Skeletal muscle tissue (tissue), 3 donors: ENCODE measurements at regions not wholly inside any gene's neighbourhood (a gene's known extent, or its start where the extent isn't known, plus 50 kb on each side); places are given as distances from the start of the nearest gene placed in this dataset.
A peak's percentile ranks its signal among the peaks of the same experiment; 100 is the strongest.

Experiments
- H3K27ac ChIP-seq: one replicate; pipeline ENCODE4 v1.7.0; 2013; ENCODE audit warnings: mild to moderate bottlenecking, low read depth, low read length, inconsistent platforms
- H3K27me3 ChIP-seq, 3 donors: one replicate each; pipeline ENCODE4 v1.7.0; 2013; ENCODE audit warnings: low read length in 3 of 3; ENCODE audit not compliant: control insufficient read depth in 3 of 3, insufficient read depth in 3 of 3
- H3K36me3 ChIP-seq, 3 donors: one replicate each; pipeline ENCODE4 v1.7.0; 2013; ENCODE audit warnings: low read length in 3 of 3; ENCODE audit not compliant: control insufficient read depth in 3 of 3, insufficient read depth in 3 of 3
- H3K4me1 ChIP-seq, 3 donors: one replicate each; pipeline ENCODE4 v1.7.0; 2013; ENCODE audit warnings: low read length in 3 of 3, mild to moderate bottlenecking in 3 of 3; ENCODE audit not compliant: control insufficient read depth in 3 of 3, insufficient read depth in 3 of 3
- H3K4me3 ChIP-seq, 3 donors: one replicate each; pipeline ENCODE4 v1.7.0; 2013; ENCODE audit warnings: low read length in 3 of 3
- H3K9ac ChIP-seq, 3 donors: one replicate each; pipeline ENCODE4 v1.7.0; 2013; ENCODE audit warnings: low read length in 3 of 3, mild to moderate bottlenecking in 3 of 3, moderate library complexity in 2 of 3, low read depth in 1 of 3
- H3K9me3 ChIP-seq, 3 donors: one replicate each; pipeline ENCODE4 v1.7.0; 2013; ENCODE audit warnings: low read length in 3 of 3; ENCODE audit not compliant: control insufficient read depth in 3 of 3
- donor health status: Osteomylitis.

DNA sequence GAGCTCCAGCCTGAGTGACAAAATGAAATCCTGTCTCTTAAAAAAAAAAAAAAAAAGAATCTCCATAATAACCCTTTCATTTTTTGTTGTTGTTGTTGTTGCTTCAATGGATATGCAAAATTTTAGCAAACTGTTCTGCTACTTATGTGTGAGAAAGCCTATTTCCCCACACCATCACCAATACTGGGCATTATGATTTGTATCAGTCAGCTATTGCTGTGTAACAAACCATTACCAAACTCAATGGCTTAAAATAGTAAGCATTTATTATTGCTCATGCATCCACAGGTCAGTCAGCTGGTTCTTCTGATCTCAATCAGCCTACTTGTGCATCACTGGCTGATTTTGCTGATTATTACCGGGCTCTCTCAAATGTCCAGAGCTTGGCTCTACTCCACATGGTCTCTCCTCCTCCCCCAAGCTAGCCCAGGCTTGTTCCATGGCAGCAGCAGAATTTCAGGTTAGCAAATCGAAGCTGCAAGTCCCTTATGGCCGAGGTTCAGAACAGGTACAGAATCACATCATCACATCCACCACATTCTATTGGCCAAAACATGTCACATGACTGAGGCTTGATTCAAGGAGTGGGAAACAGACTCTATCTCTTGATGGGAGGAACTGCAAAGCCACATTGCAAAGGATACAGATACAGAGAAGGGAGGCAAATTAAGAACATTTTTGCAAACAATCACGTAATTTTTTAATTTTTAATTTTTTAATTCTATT lies 135.1 kb downstream of the MN1 start:
- H3K4me1 ChIP-seq, result peaks cover 29 to 46% (median 46%) of the 10 kb centered on the region in 3 donors
- H3K9me3 ChIP-seq, result peaks cover 0 to 4% (median 4%) of the 10 kb centered on the region in 3 donors
- no peaks in the 10 kb centered on the region for H3K36me3 ChIP-seq
- H3K9ac ChIP-seq, result no peak overlapping the region
- H3K27me3 ChIP-seq, result no peaks in the 10 kb centered on the region
- H3K4me3 ChIP-seq, result no peak overlapping the region
- no peak overlapping the region for H3K27ac ChIP-seq

- Histone ChIP-seq H3K4me3 (no peak overlapping the region), H3K27ac (peak overlapping the region; percentile 30), H3K9ac (peak overlapping the region in 1 of 3 donors; percentile 45), H3K36me3 (no peaks in the 10 kb centered on the region), H3K9me3 (peaks cover 0 to 4% (median 4%) of the 10 kb centered on the region in 3 donors), H3K4me1 (peaks cover 28 to 47% (median 45%) of the 10 kb centered on the region in 3 donors), H3K27me3 (no peaks in the 10 kb centered on the region)
Measured at GRCh38 chr22:27667121-27667843, 134.3 kb downstream of the MN1 start.

GRCh38 chr22:27668828-27669797 lies 132.4 kb downstream of the MN1 start:
- Histone ChIP-seq H3K9me3 (peaks cover 0 to 4% (median 4%) of the 10 kb centered on the region in 3 donors), H3K9ac (peak overlapping the region; percentile 45 to 83 (median 65)), H3K4me3 (peak overlapping the region in 2 of 3 donors; percentile 41 to 58), H3K36me3 (no peaks in the 10 kb centered on the region), H3K27me3 (no peaks in the 10 kb centered on the region), H3K27ac (peak overlapping the region; percentile 96), H3K4me1 (peaks cover 26 to 49% (median 42%) of the 10 kb centered on the region in 3 donors)

DNA sequence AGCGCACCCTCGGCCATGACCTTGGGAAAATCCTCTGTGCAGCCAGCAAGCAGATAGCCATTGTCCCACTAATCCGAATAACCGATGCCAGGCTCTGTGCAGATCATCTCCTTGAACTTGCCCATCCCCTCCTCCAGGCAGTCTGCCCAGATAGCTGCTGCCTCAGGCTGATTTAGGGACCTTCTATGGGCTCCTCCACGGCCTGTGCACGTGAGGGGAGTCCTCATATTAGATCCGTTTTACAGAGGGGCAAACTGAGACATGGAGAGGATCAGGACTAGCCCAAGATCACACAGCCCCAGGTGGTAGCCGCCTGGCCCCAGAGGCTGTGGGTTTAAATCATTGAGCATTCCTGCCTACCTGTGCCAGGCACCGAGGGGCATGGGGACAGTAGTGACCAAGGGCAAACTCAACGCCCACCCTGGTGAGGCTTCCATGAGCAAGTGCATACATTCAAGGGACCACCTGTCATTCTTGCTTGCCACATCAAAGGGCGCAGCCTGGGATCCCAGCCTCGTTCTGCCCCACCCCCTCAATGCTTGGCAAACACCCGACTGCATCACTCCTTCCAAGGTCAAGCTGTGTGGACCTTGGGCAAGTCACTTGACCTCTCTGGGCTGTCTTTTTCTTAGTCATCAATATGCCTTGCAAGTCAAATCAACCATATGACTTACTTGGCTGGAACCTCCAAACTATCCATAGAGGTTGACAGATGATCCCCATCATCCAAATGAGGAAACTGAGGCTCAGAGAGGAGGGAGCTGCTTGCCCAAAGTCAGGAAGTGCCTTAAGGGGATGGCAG lies 131.6 kb downstream of the MN1 start:
- Histone ChIP-seq H3K4me1 (peaks cover 27 to 54% (median 44%) of the 10 kb centered on the region in 3 donors), H3K9ac (peak overlapping the region; percentile 45 to 83 (median 65)), H3K36me3 (no peaks in the 10 kb centered on the region), H3K27me3 (no peaks in the 10 kb centered on the region), H3K9me3 (peaks cover 0 to 4% (median 4%) of the 10 kb centered on the region in 3 donors), H3K27ac (peak overlapping the region; percentile 96), H3K4me3 (peak overlapping the region in 2 of 3 donors; percentile 41 to 58)

- Histone ChIP-seq H3K4me3 (no peak overlapping the region), H3K4me1 (peaks cover 27 to 60% (median 44%) of the 10 kb centered on the region in 3 donors), H3K27ac (peak overlapping the region; percentile 96), H3K36me3 (peaks cover 0 to 2% (median 0%) of the 10 kb centered on the region in 3 donors), H3K9me3 (peaks cover 0 to 4% (median 4%) of the 10 kb centered on the region in 3 donors), H3K27me3 (no peaks in the 10 kb centered on the region), H3K9ac (peak overlapping the region; percentile 53 to 77 (median 54))
Measured at GRCh38 chr22:27670701-27671412, 130.7 kb downstream of the MN1 start.

DNA sequence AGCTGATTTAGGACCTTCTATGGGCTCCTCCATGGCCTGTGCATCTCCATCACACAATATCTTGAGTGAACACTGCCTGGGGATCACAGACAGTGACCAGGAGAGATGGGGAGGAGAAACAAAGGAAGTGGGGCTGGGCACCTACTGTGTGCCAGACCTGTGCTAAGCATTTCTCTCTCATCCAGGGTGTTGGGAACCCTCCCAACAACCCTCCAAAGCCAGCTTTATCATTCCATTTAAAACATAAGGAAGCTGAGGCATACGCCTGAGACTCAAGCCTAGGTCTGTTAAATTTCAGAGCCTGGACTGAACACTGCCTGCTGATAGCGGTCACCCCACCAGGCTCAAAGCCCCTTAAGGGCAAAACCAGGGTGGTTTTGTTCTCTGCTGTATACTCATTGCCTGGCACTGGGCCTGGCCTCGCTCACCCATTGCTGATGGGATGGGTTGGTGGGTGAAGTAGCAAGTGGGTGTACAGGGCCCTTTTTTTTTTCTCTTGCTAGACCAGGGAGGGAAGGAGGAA lies 130.1 kb downstream of the MN1 start:
- H3K36me3 ChIP-seq, result peaks cover 0 to 2% (median 0%) of the 10 kb centered on the region in 3 donors
- peaks cover 27 to 60% (median 44%) of the 10 kb centered on the region in 3 donors for H3K4me1 ChIP-seq
- H3K4me3 ChIP-seq, result no peak overlapping the region
- no peaks in the 10 kb centered on the region for H3K27me3 ChIP-seq
- H3K9me3 ChIP-seq, result peaks cover 0 to 2% (median 2%) of the 10 kb centered on the region in 3 donors
- peak overlapping the region in 2 of 3 donors; percentile 54 to 77 for H3K9ac ChIP-seq
- peak overlapping the region; percentile 96 for H3K27ac ChIP-seq

GRCh38 chr22:27672721-27673418 lies 128.7 kb downstream of the MN1 start:
- Histone ChIP-seq H3K27me3 (no peaks in the 10 kb centered on the region), H3K4me3 (no peak overlapping the region), H3K9ac (peak overlapping the region in 1 of 3 donors; percentile 86), H3K9me3 (no peaks in the 10 kb centered on the region), H3K4me1 (peaks cover 27 to 54% (median 40%) of the 10 kb centered on the region in 3 donors), H3K36me3 (peaks cover 0 to 2% (median 0%) of the 10 kb centered on the region in 3 donors), H3K27ac (peak overlapping the region; percentile 85)

- Histone ChIP-seq H3K9me3 (no peaks in the 10 kb centered on the region), H3K9ac (peak overlapping the region; percentile 66 to 86 (median 70)), H3K27ac (peak overlapping the region; percentile 85)
Measured at GRCh38 chr22:27673839-27674238, 127.7 kb downstream of the MN1 start.

More at GRCh38 chr22:27673839-27674238, 127.7 kb downstream of the MN1 start:
- peaks cover 0 to 2% (median 0%) of the 10 kb centered on the region in 3 donors for H3K36me3 ChIP-seq
- H3K4me1 ChIP-seq, result peaks cover 24 to 50% (median 33%) of the 10 kb centered on the region in 3 donors
- peak overlapping the region; percentile 2 to 46 (median 30) for H3K4me3 ChIP-seq
- no peaks in the 10 kb centered on the region for H3K27me3 ChIP-seq
